ENCODE measurements at regions not wholly inside any gene's neighbourhood (a gene's known extent, or its start where the extent isn't known, plus 50 kb on each side); places are given as distances from the start of the nearest gene placed in this dataset.

GRCh38 chr12:75699728-75700496 lies 188.5 kb upstream of the KRR1 start:
- Histone ChIP-seq H3K36me3 (ENCODE audit: insufficient read depth, low read length) (no peaks in the 10 kb centered on the region), H4K20me1 (ENCODE audit: insufficient read depth) (no peaks in the 10 kb centered on the region), H3K9me2 (ENCODE audit: insufficient read depth, low read length) (no peaks in the 10 kb centered on the region), H3F3A (ENCODE audit: insufficient read depth, low read length, poor library complexity, severe bottlenecking) (no peaks in the 10 kb centered on the region), H3K9ac (ENCODE audit: low read length) (no peak overlapping the region), H2AFZ (ENCODE audit: low read depth, low read length) (no peak overlapping the region), H3K79me2 (replicated peaks; ENCODE audit: insufficient read depth, low read length) (no peaks in the 10 kb centered on the region), H3K9me3 (ENCODE audit: low read length) (no peaks in the 10 kb centered on the region), H3K4me3 (ENCODE audit: low read length) (no peak overlapping the region), H3K27ac (ENCODE audit: low read length) (no peak overlapping the region), H3K4me2 (ENCODE audit: low read length) (no peak overlapping the region), H3K27me3 (ENCODE audit: insufficient read depth, low read depth, low read length) (no peaks in the 10 kb centered on the region)
- no peak for TF ChIP-seq POLR2AphosphoS5 (IDR thresholded peaks at IDR 0.05)
- TF ChIP-seq SMC3 (conservative IDR thresholded peaks at IDR 0.05; ENCODE audit: poor library complexity) = no peak
- TF ChIP-seq EP300 (conservative IDR thresholded peaks at IDR 0.05; ENCODE audit: poor library complexity, severe bottlenecking) = no peak
- TF ChIP-seq CTCF (IDR thresholded peaks at IDR 0.05; ENCODE audit: poor library complexity, severe bottlenecking) = no peak
- no peak for TF ChIP-seq MXI1 (conservative IDR thresholded peaks at IDR 0.05; ENCODE audit: poor library complexity, severe bottlenecking)
- TF ChIP-seq TAF1 (IDR thresholded peaks at IDR 0.05; ENCODE audit: low read depth) = no peak
- TF ChIP-seq RAD21 (conservative IDR thresholded peaks at IDR 0.05) = no peak
- TF ChIP-seq, protein P1, sequence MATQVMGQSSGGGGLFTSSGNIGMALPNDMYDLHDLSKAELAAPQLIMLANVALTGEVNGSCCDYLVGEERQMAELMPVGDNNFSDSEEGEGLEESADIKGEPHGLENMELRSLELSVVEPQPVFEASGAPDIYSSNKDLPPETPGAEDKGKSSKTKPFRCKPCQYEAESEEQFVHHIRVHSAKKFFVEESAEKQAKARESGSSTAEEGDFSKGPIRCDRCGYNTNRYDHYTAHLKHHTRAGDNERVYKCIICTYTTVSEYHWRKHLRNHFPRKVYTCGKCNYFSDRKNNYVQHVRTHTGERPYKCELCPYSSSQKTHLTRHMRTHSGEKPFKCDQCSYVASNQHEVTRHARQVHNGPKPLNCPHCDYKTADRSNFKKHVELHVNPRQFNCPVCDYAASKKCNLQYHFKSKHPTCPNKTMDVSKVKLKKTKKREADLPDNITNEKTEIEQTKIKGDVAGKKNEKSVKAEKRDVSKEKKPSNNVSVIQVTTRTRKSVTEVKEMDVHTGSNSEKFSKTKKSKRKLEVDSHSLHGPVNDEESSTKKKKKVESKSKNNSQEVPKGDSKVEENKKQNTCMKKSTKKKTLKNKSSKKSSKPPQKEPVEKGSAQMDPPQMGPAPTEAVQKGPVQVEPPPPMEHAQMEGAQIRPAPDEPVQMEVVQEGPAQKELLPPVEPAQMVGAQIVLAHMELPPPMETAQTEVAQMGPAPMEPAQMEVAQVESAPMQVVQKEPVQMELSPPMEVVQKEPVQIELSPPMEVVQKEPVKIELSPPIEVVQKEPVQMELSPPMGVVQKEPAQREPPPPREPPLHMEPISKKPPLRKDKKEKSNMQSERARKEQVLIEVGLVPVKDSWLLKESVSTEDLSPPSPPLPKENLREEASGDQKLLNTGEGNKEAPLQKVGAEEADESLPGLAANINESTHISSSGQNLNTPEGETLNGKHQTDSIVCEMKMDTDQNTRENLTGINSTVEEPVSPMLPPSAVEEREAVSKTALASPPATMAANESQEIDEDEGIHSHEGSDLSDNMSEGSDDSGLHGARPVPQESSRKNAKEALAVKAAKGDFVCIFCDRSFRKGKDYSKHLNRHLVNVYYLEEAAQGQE (IDR thresholded peaks at IDR 0.05; ENCODE audit: borderline replicate concordance) = no peak
- no peak for TF ChIP-seq EZH2 (IDR thresholded peaks at IDR 0.05; ENCODE audit: borderline replicate concordance, insufficient read depth, low read length, poor library complexity, severe bottlenecking)

DNA sequence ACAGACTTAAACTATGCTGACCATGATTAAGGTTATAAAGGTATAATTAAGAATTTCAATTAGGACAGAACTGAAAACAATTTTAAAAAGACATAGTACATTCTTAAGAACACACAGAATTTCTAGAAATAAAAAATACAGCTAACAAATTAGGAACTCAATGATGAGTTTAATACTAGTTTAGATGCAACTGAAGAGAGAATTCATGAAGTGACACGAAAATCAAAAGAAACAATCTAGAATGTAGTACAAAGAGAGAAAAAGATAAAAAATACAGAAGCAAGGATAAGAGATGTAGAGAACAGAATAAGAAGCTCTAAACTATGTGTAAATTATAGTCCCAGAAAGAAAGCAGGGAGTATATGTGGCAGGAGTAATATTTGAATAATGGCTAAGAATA lies 187.8 kb upstream of the KRR1 start:
- Histone ChIP-seq H3K9me2 (ENCODE audit: insufficient read depth, low read length) (no peaks in the 10 kb centered on the region), H4K20me1 (ENCODE audit: insufficient read depth) (no peaks in the 10 kb centered on the region), H3F3A (ENCODE audit: insufficient read depth, low read length, poor library complexity, severe bottlenecking) (no peaks in the 10 kb centered on the region), H3K27me3 (ENCODE audit: insufficient read depth, low read depth, low read length) (no peaks in the 10 kb centered on the region), H3K9ac (ENCODE audit: low read length) (no peak overlapping the region), H3K4me2 (ENCODE audit: low read length) (no peak overlapping the region), H3K9me3 (ENCODE audit: low read length) (no peaks in the 10 kb centered on the region), H3K79me2 (replicated peaks; ENCODE audit: insufficient read depth, low read length) (no peaks in the 10 kb centered on the region), H3K27ac (ENCODE audit: low read length) (no peak overlapping the region), H3K4me3 (ENCODE audit: low read length) (no peak overlapping the region), H3K36me3 (ENCODE audit: insufficient read depth, low read length) (no peaks in the 10 kb centered on the region), H2AFZ (ENCODE audit: low read depth, low read length) (no peak overlapping the region)
- TF ChIP-seq POLR2AphosphoS5 (IDR thresholded peaks at IDR 0.05) = no peak

All from neural cell (in vitro differentiated cells).